ENCODE measurements at regions not wholly inside any gene's neighbourhood (a gene's known extent, or its start where the extent isn't known, plus 50 kb on each side); places are given as distances from the start of the nearest gene placed in this dataset.
"Not testable (repeated sequence)": the region's sequence is repeated elsewhere in the genome, so short reads cannot be mapped to it uniquely, and the experiment has no call there.

DNA sequence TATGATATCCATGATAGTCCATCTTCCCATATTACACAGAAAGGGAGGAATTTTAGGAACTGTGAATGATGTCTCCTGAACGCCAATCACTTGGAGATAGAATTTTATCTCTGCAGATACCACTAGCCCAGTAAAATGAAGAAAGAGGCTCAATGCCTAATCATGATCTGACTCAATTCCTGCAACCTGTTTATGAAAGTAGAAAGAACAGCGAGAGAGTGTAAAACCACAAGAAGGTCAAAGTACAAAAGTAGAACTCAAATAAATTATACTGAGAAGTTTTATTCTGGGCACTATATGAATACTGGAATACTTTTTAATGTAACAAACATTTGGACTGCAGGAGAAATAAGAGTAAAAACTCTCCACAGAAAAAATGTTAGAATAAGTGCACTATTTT, 892.1 kb upstream of the DDX18 start:
- no peak for DNase-seq (ENCODE audit: low read depth in 2 of 2)

DNA sequence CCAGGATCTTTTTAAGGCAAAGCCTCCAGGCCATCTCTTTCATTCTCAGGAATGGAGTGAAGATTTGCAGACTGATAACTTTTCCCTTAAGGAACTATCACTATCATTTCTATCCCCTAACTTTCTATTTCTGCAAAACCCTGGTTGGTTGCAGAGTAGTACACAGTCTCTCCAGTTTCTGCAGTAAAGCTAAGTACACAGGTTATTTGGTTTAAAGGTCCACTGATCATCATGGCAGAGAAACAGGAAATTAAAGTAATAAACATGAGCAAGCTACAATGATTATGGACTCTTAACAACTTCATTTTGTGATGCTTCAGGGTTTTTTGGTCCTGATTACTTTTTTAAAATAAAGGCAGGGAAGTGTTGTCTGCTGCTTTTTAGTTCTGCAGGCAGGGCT, 890.0 kb upstream of the DDX18 start:
- no peak for DNase-seq (ENCODE audit: low read depth in 2 of 2)

DNA sequence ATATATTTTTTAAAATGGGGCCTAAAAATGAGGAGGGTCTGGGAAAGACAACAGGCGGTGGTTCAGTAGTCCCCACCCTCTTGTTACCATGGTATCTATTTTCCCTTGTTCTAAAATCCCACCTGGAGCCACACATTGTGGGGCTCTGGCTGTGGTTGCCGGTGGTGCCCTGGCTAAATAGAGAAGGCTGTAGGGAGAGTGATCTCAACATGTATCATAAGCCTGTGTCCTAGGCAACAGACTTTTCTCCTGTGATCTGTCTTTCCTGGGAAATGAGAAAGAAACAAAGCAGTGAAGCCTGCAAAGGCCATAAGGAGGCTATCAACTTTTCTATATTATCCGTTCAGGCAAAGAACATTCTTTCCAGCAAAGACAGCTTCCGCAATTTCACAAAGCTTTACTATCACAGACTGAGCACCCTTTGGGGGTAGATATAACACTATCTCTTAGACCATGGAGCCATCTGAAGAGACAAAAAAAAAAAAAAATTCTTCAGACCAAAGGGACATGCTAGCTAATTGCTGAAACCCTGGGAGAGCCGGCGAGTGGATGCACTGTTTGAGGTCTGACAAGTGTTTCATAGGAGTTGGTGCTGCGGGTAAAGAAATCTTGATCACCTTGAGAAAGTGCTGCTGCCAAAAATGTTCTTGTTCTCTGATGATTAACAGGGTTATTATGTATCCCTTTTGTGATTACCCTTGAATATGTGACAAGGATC, 879.2 kb upstream of the DDX18 start:
- no peak for DNase-seq (ENCODE audit: low read depth in 2 of 2)

DNA sequence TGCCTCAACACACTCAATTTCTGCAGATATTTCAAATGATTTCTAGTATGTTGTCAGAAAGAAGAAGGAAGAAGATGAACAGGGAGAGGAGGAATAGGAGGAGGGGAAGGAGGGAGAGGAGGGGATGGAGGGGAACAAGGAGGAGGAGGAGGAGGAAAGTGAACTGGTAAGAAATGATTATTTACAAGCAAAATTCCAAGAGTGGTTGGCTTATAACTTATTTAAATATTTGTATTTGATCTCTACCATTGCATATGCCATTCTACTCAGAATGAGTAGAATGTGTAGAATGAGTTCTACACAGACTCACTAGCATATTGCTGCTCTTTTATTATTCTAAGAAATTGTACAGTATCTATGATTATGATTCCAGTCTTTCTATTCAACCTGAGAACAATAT, 866.2 kb upstream of the DDX18 start:
- no peak for DNase-seq (ENCODE audit: low read depth in 2 of 2)

DNA sequence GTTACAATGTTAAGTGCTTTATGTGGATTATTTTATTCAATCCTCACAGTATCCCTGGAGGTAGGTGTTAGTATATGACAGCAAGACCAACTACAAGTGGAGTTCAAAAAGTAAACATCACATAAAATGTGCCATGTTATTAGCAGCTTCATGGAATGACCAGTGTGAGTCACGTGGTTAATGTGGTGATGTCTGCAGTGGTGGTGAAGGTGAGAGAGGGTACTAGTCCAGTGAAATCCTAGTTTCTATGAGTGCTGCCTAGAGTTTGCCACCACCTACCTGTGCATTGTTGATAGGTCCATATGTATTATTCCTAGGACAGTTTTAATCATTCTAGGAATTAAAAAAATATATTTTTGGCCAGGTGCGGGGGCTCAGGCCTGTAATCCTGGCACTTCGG, 865.2 kb upstream of the DDX18 start:
- DNase-seq (ENCODE audit: low read depth in 2 of 2) = no peak

DNA sequence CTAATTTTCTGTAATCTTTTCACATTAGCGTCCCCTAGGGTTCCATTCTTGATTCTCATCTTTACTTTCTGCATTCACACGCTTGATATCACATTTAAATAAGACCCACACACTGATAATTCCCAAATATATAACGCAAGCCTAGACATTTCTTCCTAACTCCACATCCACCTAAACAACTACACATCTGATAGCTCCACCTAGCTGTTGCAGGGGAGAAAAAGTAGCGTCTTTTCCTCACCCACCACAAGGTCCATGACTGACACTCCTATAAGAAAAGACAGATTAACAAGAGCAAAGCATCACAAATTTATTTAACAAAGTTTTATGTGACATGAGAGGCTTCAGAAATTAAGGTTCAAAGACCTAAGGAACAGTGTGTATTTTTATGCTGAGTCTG, 862.2 kb upstream of the DDX18 start:
- DNase-seq (ENCODE audit: low read depth in 2 of 2) = no peak

DNA sequence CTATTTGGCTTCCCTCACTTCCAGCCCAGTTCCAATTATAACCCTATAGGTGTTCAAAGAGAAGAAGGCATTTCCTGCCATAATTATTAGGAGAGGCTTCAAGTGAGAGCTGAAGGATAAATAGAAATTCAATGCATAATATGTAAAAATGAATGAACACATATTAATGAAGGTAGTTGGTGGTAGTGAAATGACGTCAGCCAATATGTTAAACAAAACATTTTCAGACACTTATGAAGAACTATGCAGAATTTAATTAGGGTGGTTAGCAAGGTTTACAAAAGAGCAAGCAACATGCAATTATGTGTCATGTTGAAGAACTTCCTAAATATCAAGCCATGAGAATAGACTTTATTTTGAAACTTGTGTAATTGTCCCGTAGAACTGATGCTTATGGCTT, 858.8 kb upstream of the DDX18 start:
- no peak for DNase-seq (ENCODE audit: low read depth in 2 of 2)

DNA sequence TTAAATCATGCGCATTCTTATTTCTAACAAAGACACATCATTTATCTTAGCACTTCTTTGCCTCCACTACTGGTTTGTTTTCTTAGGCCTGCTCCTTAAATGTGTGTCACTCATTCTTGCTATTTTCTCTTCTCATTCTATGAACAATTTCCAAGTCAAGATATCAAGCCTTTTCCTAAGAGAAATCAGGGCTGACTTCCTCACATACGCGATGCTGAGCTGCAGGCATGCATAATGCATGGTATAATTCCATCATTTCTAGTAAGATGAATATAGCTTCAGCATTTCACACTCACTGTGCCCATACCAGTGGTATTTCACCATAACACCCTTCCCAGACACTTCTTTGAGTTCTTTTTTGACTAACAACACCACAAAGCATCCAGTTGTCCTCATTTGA, 838.9 kb upstream of the DDX18 start:
- no peak for DNase-seq (ENCODE audit: low read depth in 2 of 2)

DNA sequence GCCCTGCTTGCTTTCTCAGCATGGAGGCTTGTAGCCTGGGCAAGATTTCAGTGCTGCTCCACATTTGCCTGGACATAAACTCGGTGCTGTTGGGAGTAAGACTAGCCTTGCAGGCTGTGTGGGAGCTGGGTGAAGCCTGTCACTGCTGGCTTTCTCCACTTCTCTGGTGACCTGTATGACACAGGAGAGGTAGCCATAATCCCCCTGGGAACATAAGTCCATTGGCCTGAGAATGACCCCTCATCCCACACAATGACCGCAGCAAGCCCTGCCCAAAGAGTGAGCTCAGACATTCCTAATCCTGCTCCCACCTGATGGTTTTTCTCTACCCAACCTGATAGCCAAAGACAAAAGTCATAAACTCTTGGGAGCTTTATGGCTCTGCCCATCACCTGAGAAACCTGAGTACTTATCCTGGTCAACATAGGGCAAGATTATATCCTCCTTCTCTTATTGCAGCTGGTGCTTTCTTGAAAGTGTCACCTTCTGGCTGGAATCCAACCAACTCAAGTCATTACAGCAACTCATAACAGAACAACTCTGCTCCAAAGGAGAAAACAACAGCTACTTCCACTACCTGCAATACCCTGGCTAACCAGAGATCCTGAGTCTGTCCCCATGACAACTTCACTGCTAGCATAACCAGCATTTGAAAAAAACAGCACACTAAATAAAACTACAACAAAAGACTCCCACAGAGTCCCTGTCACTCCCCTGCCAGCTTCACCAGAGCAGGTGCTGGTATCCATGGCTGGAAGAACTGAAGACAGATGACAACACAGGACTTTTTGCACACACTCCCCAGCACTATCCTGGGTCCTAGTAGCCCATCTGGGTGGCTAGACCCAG, 834.4 kb upstream of the DDX18 start:
- no peak for DNase-seq (ENCODE audit: low read depth in 2 of 2)

DNA sequence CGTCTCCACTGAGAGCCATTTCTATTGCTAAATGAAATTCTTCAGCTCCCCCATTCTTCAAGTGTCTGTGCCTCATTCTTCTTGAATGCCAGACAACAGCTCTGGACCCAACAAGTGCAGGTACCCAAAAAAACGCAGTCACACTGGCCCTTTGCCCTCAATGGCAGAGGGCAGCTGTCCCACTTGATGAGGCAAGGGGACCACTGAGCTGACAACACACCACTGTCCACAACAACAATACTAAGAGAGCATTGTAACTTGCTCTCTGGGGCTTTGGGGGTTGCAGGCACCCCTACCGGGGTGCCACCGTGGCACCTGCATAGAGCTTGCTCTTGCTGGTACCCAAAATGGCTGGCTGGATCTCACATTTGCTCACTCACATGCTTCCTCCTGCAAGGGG, 827.0 kb upstream of the DDX18 start:
- DNase-seq (ENCODE audit: low read depth in 2 of 2) = no peak

DNA sequence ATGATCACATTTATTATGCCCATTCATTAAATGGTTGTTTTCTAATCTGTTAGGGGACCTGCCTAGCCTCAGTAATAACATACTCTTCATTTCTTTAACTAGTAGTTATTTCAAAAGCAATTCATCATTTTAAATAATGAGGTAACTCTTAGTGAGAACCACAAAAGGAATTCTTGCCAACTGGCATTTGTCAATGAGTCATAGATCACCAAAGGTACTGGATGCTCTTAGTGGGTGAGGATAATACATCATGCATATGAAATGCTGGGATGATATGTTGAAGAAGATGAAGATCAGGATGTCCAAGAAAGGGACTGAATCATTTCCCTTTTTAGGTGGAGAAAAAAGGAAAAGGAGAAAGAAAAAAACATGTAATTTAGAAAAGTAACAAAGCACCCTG, 826.2 kb upstream of the DDX18 start:
- DNase-seq (ENCODE audit: low read depth in 2 of 2) = no peak

DNA sequence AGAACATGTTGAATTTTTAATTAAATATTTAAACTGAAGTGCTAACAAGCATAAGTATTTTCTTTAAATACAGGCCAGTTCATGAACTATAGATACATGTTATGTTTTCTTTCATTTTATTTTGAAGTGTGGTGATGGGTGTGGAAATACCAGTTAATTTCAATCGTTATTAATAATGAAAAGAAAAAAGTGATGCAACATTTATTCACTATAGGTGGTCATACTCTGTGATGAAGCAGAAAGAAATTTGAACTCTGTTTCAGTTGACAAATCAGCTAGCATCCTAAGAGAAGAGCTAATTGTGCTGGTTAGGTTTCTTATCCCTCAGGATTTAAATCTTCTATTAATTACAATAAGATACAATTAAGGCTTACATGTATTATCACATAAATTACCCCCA, 795.1 kb upstream of the DDX18 start:
- DNase-seq (ENCODE audit: low read depth in 2 of 2) = no peak

DNA sequence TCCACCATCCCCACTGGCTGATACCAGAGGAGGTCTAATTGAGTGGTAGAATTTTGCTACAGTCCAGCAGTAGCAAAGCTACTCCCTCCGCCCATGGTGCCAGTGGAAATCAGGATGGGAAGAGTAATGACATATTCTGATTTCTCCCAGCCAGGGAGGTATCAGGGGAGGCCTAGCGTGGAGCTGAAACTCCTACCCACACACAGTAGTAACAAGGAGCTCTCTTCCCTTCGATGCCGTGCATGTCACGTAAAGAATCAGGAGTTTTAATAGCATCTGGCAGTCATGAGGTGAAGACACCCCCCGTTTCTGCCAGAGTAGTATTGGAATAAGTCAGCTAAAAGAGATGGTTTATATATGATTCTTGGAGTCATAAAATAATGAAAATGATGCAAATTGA, 786.8 kb upstream of the DDX18 start:
- DNase-seq (ENCODE audit: low read depth in 2 of 2) = no peak

DNA sequence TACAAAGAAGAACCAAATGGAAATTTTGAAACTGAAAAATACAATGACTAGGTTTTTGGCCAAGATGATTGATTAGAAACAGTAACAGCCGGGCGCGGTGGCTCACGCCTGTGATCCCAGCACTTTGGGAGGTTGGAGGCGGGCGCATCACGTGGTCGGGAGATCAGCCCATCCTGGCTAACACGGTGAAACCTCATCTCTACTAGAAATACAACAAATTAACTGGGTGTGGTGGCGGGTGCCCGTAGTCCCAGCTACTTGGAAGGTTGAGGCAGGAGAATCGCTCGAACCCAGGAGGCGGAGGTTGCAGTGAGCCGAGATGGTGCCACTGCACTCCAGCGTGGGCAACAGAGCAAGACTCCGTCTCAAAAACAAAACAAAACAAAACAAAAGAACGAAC, 785.8 kb upstream of the DDX18 start:
- DNase-seq (ENCODE audit: low read depth in 2 of 2) = not testable (repeated sequence)

DNA sequence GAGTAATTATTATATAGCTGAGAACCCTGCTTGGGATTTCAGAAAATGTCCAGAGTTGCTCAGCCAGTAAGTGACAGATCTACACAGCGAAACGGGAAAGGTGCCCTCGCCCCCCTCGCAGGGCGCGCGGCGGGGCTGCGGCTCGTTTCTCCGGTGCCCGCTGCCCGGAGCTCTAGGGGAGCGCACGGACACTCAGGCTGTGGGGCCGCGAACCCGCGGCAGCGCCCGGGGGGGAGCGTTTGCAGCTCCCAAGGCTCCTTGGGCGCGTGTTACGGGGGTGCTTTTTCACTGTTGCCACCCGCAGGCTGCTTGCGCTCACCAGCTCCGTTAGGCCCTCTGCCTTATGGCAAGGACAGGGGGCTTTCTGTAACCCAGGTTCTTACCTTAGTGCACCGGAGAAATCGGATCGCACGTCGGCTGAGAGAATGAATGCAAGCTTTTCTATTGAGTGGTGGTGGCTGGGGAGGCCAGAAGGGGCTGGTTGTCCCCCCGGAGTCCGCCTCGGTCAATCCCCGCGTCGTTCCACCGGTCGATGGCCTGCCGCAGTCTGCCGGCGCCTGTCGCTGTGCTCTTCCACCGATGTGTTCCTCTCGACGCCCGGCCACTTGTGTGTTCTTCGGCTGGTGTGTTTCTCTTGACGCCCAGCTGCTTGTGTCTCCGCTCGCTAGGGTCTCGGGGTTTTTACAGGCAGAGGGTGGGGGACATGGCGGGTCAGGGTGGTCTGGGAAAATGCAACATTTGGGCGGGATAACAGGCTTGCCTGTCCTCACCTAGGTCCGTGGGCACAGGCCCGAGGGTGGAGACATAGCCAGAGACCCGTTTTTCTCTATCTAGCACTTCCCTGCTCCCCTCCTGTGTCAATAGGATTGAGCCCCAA, 758.8 kb upstream of the DDX18 start:
- no peak for DNase-seq (ENCODE audit: low read depth in 2 of 2)

DNA sequence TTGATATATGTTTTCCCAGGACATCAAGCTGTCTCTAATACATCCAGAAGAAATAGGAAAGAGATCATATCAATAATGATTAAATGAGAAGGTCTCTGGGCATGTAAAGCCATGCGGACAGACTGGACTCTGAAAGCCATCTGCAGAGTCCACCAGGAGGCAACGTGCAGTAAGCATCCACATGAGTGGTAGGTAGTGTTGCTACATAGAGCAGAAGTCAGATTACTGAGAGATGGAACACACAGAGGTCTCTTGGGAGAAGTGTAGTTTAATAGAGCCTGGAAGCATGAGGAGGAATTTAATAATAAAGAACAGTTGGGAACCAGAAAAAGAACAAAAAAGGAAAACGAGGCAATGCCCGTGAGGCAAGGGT, 758.1 kb upstream of the DDX18 start:
- no peak for DNase-seq (ENCODE audit: low read depth in 2 of 2)

DNA sequence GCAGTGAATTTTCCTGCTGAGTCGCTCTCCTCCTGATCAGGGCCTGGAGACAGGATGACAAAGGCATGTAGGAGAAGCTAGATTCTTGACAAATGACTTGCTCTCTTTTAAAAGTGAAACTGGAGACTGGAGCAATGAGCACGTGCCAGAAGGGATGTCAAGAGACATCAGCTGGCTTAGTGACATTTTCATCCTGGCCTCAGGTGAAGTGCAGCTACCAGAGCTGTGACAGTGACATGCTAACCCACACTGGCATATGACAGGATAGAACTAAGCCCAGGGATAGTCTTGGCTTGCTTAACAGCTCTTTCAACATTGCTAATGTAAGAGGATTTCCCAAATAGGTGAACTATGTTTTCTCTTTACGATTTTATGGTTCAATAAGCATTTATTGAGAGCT, 757.5 kb upstream of the DDX18 start:
- no peak for DNase-seq (ENCODE audit: low read depth in 2 of 2)

DNA sequence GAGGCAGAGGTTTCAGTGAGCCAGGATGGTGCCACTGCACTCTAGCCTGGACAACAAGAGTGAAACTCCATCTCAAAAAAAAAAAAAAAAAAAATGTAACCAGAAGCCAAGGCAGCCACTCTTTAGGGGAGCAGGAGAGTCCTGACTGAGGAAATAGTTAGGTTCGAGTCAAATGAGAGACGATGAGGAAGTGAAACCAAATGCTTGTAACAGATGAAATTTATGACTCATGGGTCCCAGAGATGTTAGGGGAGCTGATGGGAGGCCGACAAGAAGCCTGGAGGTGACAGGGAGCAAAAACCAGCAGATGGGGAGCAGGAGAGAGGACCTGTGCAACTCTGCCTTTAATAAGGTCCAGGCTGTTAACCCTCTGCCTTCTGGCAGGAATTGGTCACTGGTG, 756.1 kb upstream of the DDX18 start:
- DNase-seq (ENCODE audit: low read depth in 2 of 2) = no peak

DNA sequence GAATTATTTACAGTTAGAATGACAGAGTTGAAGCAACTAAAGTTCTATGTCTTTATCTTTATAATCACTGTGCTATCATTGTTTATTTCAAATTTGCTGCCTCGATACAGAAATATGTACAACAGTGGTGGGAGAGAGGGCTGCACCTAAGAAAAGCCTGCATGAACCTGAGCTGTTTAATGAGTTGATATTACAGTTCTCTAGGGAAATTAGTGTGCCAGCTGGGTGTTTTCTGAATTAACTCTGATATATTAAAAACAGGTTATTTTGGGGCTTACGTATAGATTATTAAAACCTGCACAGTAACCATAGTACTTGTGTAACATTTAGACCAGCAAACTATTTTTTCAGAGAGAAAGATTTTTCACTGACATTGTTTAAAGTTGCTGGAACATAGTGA, 750.5 kb upstream of the DDX18 start:
- no peak for DNase-seq (ENCODE audit: low read depth in 2 of 2)

DNA sequence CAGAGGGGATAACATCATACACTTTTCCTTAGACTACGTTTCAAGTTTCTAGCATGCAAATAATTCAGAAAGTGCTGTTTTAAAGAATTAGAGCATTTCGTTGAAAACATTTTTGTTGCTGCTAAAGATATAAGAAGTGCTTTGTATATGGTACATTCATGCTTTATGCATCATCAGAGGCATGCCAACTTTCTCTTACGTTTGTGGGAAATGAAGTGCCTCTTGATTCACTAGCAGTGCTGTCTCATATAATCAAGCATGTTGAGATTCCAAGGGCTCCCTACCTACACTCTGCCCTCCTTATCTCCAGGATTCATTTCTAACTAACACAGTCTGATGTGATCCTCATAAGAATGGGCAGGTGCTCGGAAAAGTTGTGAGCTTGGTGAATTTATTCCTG, 748.6 kb upstream of the DDX18 start:
- no peak for DNase-seq (ENCODE audit: low read depth in 2 of 2)

DNA sequence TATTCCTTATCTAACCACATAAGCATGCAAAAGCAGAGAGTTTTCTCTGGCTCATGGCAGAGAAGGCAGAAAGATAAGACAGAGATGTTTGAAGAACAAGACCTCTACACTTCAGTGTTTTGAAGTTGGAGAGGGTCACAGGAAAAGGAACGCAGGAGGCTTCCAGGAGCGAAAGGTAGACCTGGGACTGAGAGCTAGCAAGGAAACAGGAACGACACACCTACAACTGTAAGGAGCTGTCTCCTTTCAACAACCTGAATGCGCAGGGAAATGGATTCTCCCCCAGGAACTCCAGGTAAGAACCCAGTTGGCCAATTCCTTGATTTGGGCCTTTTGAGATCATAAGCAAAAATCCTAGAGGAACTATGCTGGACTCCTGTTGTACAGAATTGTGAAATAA, 746.6 kb upstream of the DDX18 start:
- no peak for DNase-seq (ENCODE audit: low read depth in 2 of 2)

DNA sequence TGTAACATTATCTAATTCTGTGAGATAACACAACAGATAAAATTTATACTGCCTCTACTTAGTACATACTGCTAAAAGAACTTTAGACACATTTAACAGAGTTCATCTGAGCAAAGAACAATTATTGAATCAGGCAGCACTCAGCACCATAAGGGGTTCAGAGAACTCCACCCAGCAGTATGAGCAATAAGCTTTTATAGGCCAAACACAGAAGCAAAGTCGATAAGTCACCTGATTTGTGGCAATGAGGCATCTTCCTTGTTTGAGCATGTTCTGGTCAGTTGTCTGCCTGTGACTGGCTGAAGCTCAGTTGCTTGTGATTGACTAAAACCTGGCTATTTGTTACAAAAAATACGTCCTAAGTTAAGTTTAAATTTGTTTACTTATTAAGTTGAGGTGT, 746.1 kb upstream of the DDX18 start:
- no peak for DNase-seq (ENCODE audit: low read depth in 2 of 2)

All from stimulated activated CD8-positive, alpha-beta memory T cell treated with anti-CD3 and anti-CD28 coated beads, Interleukin-15, amount 100 ng/mL, for 48 hours (primary cell).